Glutamatergic neuron (in vitro differentiated cells): ENCODE measurements at regions not wholly inside any gene's neighbourhood (a gene's known extent, or its start where the extent isn't known, plus 50 kb on each side); places are given as distances from the start of the nearest gene placed in this dataset.

Source experiments
- DNase-seq: peaks from one replicate; pipeline ENCODE4 v3.0.0; 2022
- H3K27ac Mint-ChIP-seq: one replicate; pipeline ENCODE4 v1.8.0; 2020; ENCODE audit warnings: mild to moderate bottlenecking, mixed read lengths, inconsistent platforms; ENCODE audit not compliant: unreplicated experiment
- H3K27me3 Mint-ChIP-seq: one replicate; pipeline ENCODE4 v1.8.0; 2020; ENCODE audit warnings: mild to moderate bottlenecking, moderate library complexity, mixed read lengths, inconsistent platforms; ENCODE audit not compliant: unreplicated experiment
- H3K36me3 Mint-ChIP-seq: one replicate; pipeline ENCODE4 v1.8.0; 2020; ENCODE audit warnings: mild to moderate bottlenecking, mixed read lengths, inconsistent platforms; ENCODE audit not compliant: unreplicated experiment
- H3K4me1 Mint-ChIP-seq: one replicate; pipeline ENCODE4 v1.8.0; 2020; ENCODE audit warnings: mild to moderate bottlenecking, low read depth, mixed read lengths, inconsistent platforms; ENCODE audit not compliant: unreplicated experiment
- H3K4me3 Mint-ChIP-seq: one replicate; pipeline ENCODE4 v1.8.0; 2020; ENCODE audit warnings: mild to moderate bottlenecking, mixed read lengths, inconsistent platforms; ENCODE audit not compliant: unreplicated experiment
- H3K9me3 Mint-ChIP-seq: one replicate; pipeline ENCODE4 v1.8.0; 2020; ENCODE audit warnings: mild to moderate bottlenecking, moderate library complexity, mixed read lengths, inconsistent platforms; ENCODE audit not compliant: unreplicated experiment
- TF ChIP-seq, protein P1 (sequence below): fragments of 200-600 bp; sonication (generic); IDR thresholded peaks from one replicate; pipeline ENCODE4 v1.5.0; 2021; ENCODE audit not compliant: partially characterized antibody, unreplicated experiment

DNA sequence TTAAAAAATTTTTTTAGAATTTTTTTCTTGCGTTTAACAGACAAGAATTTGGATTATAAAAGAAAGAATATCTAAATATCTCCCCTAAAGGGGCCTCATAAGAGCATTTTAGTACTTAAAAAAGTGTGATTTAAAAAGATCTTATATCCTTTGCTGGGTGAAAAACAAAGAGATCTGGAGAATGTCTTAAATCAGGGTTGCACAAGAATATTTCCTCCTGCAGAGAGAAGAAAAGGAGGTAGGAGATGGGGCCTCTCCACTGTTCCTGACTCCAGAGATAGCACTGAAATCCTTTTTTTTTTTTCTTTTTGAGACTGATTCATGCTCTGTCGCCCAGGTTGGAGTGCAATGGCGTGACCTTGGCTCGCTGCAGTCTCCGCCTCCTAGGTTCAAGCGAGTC is 68.5 kb upstream of the OSR1 start:
- H3K27ac Mint-ChIP-seq = no peak overlapping the region
- H3K36me3 Mint-ChIP-seq = no peaks in the 10 kb centered on the region
- DNase-seq = no peak
- no peak overlapping the region for H3K4me3 Mint-ChIP-seq
- TF ChIP-seq, protein P1, sequence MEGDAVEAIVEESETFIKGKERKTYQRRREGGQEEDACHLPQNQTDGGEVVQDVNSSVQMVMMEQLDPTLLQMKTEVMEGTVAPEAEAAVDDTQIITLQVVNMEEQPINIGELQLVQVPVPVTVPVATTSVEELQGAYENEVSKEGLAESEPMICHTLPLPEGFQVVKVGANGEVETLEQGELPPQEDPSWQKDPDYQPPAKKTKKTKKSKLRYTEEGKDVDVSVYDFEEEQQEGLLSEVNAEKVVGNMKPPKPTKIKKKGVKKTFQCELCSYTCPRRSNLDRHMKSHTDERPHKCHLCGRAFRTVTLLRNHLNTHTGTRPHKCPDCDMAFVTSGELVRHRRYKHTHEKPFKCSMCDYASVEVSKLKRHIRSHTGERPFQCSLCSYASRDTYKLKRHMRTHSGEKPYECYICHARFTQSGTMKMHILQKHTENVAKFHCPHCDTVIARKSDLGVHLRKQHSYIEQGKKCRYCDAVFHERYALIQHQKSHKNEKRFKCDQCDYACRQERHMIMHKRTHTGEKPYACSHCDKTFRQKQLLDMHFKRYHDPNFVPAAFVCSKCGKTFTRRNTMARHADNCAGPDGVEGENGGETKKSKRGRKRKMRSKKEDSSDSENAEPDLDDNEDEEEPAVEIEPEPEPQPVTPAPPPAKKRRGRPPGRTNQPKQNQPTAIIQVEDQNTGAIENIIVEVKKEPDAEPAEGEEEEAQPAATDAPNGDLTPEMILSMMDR = no peak
- H3K4me1 Mint-ChIP-seq = no peaks in the 10 kb centered on the region
- H3K9me3 Mint-ChIP-seq = peaks cover 2% of the 10 kb centered on the region
- no peaks in the 10 kb centered on the region for H3K27me3 Mint-ChIP-seq

DNA sequence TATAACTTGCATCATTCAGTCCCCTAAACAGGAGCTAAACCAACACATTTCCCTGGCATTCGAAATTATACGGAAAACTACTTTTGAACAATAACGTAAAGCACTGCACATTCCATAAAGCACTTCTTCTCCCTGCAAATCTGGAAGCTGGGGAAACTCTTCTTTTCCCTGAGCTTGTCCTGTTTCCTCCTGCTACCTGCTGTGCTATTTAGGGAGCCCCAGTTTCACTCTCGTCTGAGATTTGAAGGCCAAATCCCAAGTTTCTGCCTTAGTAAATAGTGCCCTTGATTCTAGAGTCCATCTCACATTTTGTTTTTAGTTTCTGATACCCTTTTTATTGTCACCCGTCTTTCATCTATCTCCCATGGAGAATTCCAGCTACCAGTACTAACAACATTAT is 67.7 kb upstream of the OSR1 start:
- Mint-ChIP-seq H3K36me3 (no peaks in the 10 kb centered on the region), H3K27ac (no peak overlapping the region), H3K9me3 (peaks cover 2% of the 10 kb centered on the region), H3K4me1 (no peaks in the 10 kb centered on the region), H3K27me3 (no peaks in the 10 kb centered on the region), H3K4me3 (no peak overlapping the region)
- TF ChIP-seq, protein P1 = no peak
- DNase-seq = no peak

DNA sequence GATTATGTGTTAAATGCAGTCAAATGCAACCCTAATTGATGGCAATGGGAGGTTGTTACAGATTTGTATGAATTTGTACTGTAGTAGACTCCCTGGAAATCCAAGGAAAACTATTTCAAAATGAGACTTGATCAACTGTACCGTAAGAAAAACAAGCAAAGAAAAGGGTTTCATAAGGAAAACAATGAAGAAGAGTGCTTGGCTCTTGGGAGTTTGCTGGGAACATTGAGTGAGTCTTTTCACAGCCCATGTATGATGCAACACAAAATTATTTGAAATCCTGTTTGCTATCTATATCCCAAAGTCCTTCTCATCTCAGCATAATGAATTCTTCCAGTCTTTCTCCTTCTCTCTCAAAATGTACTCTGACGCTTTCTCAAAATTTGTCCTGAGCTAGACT is 67.0 kb upstream of the OSR1 start:
- H3K4me3 Mint-ChIP-seq = no peak overlapping the region
- no peak overlapping the region for H3K27ac Mint-ChIP-seq

DNA sequence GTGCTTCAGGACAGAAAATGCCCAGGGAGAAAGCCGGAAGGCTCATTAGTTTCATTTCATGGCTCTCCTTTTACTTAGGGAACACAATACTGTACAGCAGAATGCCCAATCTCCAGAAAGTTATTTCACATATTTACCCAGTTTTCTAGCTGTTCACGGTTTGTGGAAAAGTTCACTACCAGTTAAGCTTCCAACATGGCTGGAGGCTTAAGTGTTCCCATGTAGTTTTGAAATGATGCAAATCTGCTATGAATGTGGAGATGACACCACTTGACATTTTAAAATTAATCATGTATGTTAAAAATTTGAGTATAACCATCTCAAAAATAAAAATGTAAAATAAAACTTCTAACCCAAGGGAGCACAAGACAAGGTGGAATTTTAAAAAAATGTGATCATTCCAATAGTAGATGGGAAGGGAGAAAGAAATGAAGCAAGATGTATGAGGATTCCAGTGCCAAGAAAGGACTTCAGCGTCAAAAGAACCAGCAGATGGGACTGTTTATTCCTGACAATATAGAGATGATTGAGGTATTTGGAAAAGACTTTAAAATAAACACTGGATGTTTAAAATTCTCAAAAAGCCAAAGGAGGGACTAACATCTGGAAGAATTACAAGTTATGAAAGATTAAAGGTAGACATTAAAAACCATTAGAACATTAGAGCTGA is 60.9 kb upstream of the OSR1 start:
- TF ChIP-seq, protein P1 = no peak
- Mint-ChIP-seq H3K4me1 (no peaks in the 10 kb centered on the region), H3K27ac (no peak overlapping the region), H3K36me3 (no peaks in the 10 kb centered on the region), H3K9me3 (no peaks in the 10 kb centered on the region), H3K4me3 (no peak overlapping the region), H3K27me3 (no peaks in the 10 kb centered on the region)
- no peak for DNase-seq

More for the DNA sequence above, 67.0 kb upstream of the OSR1 start:
- H3K27me3 Mint-ChIP-seq = no peaks in the 10 kb centered on the region
- peaks cover 2% of the 10 kb centered on the region for H3K9me3 Mint-ChIP-seq
- TF ChIP-seq, protein P1 = no peak
- H3K4me1 Mint-ChIP-seq = no peaks in the 10 kb centered on the region
- DNase-seq = no peak
- H3K36me3 Mint-ChIP-seq = no peaks in the 10 kb centered on the region

- Mint-ChIP-seq H3K4me3 (no peak overlapping the region), H3K9me3 (no peaks in the 10 kb centered on the region)
- DNase-seq = no peak
Measured at GRCh38 chr2:19416784-19417684, 58.6 kb upstream of the OSR1 start.

More at GRCh38 chr2:19416784-19417684, 58.6 kb upstream of the OSR1 start:
- H3K27me3 Mint-ChIP-seq = no peaks in the 10 kb centered on the region
- TF ChIP-seq, protein P1 = no peak
- H3K36me3 Mint-ChIP-seq = no peaks in the 10 kb centered on the region
- no peak overlapping the region for H3K27ac Mint-ChIP-seq
- no peaks in the 10 kb centered on the region for H3K4me1 Mint-ChIP-seq
